PC-9 (cell line): ENCODE measurements at regions not wholly inside any gene's neighbourhood (a gene's known extent, or its start where the extent isn't known, plus 50 kb on each side); places are given as distances from the start of the nearest gene placed in this dataset.

ENCODE experiments used
- CTCF ChIP-seq: fragments of 200-600 bp; sonication (generic); conservative IDR thresholded peaks from 2 replicates; pipeline ENCODE4 v1.6.1; 2017; ENCODE audit warnings: mixed run types, antibody characterized with exemption, mild to moderate bottlenecking, moderate library complexity
- EZH2 ChIP-seq: fragments of 200-600 bp; sonication (generic); IDR thresholded peaks from 2 replicates; pipeline ENCODE4 v1.8.0; 2017; ENCODE audit warnings: antibody characterized with exemption, low read depth

GRCh38 chr9:120184266-120184665, 395.7 kb downstream of the CDK5RAP2 start:
- TF ChIP-seq CTCF (no peak), EZH2 (no peak)
